ENCODE measurements at regions not wholly inside any gene's neighbourhood (a gene's known extent, or its start where the extent isn't known, plus 50 kb on each side); places are given as distances from the start of the nearest gene placed in this dataset.

DNA sequence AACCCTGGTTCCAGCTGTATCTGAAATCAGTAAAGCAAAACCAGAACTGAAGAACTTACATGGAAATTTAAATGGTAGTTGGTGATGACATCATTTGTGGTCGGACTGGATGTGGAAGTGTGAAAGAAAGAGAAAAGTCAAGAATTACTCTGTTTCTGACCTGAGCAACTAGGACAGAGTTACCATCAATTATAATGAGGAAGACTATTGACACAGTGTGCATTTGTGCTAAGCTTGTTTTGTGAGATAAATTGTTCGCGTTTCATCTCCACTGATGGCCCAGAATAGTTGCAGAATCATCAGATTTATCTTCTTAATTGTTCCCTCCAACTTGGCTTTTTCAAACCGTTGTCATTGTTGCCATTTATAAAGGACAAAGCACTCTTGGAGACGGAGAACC, 410.6 kb upstream of the DEPDC1 start:
- TF ChIP-seq EZH2 (IDR thresholded peaks at IDR 0.05; ENCODE audit: insufficient read depth, poor library complexity, severe bottlenecking) (no peak), EZH2phosphoT487 (IDR thresholded peaks at IDR 0.05; ENCODE audit: insufficient read depth, low read depth) (no peak)

All from GM23248 (cell line).